GM21367 (cell line): ENCODE measurements at regions not wholly inside any gene's neighbourhood (a gene's known extent, or its start where the extent isn't known, plus 50 kb on each side); places are given as distances from the start of the nearest gene placed in this dataset.

Source experiments
- ATAC-seq: cut with Tn5 transposase; IDR thresholded peaks from one replicate; pipeline ENCODE4 v1.9.1; 2021; ENCODE audit not compliant: unreplicated experiment

DNA sequence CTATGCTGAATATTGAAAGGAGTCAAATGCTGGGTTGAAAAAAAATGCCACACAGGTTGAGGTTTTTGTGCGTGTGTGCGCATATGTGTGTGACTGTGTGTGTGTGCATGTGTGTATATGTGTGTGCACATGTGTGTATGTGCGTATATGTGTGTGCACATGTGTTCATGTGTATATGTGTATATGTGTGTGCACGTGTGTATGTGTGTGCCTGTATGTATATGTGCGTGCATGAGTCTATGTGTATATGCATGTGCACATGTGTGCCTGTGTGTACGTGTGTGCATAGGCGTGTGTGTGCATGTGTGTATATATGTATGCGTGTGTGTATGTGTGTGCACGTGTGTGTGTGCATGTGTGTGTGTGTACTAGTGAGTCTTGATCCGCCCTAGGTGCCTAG lies 655.7 kb downstream of the AACS start:
- no peak for ATAC-seq

DNA sequence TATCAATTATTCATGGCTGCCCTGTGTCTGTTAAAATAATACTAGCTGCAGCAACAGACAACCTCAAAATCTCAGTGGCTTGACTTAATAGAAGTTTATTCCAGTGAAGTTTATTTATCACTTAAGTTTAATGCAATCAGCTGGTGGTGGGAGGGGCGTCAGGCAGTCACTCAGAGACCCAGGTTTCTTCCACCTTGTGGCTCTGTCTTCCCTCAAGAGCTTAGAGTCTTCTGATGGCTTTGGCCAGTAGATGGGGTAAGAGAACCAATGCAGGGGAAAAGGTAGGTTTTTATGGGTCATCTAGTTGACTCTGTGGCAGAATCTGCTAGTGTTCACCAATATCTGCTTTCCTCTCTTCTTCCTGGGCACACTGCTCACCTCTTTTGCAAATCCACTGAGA lies 668.9 kb downstream of the AACS start:
- ATAC-seq, result no peak

DNA sequence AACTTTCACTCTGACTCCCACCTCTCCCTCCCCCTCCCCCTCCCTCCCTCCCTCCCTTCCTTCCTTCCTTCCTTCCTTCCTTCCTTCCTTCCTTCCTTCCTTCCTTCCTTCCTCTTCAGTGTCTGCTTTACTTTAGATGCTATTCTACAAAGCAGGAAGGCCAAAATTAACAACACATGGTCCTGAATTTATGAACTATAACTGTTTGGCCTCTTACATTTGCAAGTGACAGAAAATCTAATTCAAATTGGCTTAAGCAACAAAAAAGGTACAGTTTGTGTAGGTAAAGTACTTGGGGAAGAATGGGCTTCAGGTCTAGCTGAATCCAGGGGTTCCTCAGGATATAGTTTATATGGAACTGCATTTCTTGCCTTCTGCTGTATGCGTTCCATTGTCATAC lies 673.0 kb downstream of the AACS start:
- ATAC-seq, result no peak

DNA sequence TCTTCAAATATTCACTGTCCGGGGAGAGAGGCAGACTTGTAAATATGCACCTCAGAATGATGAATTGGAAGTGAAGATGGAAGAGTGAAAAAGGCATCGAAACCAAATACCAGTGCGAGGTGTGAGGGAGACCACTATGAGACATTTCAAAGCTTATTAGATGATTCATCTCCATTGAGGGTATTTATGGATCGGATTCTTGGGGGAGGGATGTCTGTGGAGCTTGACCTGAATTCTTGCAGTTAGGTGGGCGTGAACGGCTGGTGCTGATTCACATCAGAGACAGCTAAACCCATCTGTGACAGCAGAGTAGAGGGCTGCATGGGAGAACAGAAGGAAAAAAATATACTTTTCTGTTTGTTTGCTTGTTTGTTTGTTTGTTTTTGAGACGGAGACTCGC lies 677.2 kb downstream of the AACS start:
- no peak for ATAC-seq

DNA sequence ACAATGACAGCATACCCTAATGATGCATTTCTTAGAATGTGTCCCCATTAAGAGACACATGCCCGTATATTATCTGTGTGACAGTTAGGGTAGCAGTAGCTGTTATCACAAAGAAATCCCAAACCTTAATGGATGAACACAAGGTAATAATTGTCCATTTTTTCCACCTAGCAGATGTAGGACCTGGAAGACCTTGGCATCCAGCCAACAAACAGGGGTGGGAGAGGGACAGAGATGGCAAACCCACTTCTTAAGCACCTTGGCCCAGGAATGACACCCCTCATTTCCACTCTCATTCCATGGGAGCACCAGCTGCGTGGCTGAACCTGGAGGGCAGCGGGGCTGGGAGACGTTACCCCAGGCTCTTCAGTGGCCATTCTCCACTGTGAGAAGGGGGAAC lies 679.0 kb downstream of the AACS start:
- no peak for ATAC-seq

DNA sequence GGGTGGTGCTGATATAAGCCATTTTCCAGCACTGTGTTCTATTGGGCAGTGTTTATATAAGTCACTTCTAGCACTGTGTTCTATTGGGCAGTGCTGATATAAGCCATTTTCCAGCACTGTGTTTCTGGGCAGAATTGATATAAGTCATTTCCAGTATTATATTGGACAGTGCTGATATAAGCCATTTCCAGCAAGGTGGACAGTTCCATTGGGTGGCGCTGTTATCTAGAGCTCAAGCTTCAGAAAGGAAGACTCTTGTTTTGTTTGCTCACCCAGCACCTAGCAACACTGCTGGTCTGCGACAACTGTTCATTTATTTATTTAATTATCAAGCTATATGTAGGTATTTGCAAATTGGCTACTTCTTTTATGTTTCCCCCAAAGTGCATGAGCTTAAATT lies 690.3 kb downstream of the AACS start:
- no peak for ATAC-seq

DNA sequence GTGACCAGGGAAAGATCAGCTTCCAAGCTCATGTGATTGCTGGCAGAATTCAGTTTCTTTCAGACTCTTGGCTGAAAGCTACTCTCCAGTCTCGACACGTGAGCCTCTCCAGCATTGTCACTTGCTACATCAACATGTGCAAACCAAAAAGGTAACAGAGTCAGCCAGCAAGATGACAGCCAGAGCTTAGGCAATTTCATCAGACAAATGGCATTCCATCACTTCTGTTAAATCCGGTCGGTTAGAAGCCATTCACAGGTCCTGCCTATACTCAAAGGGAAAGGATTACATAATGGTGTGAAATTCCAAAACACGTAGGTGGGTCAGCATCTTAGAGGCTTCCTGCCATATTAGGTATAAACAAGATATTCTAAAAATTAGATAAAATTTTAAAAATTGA lies 700.9 kb downstream of the AACS start:
- no peak for ATAC-seq

DNA sequence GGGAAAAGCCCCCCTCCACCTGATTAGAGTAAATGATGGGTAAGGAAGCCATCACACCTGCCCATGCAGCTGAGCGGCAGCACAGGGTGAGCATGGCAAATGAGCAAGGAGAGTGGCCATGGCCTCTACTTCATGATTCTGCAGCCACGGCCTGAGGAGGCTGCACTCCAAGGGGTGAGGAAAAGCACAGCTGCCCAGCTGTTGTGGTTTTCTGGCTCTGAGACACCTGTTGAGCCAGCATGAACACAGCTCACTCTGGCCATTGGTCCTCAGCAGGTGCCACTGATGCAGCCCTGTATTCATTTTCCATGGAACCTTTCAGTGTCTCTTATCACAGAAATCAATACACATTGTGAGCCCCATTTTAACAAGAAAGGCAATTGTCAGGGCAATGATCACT lies 707.2 kb downstream of the AACS start:
- no peak for ATAC-seq

DNA sequence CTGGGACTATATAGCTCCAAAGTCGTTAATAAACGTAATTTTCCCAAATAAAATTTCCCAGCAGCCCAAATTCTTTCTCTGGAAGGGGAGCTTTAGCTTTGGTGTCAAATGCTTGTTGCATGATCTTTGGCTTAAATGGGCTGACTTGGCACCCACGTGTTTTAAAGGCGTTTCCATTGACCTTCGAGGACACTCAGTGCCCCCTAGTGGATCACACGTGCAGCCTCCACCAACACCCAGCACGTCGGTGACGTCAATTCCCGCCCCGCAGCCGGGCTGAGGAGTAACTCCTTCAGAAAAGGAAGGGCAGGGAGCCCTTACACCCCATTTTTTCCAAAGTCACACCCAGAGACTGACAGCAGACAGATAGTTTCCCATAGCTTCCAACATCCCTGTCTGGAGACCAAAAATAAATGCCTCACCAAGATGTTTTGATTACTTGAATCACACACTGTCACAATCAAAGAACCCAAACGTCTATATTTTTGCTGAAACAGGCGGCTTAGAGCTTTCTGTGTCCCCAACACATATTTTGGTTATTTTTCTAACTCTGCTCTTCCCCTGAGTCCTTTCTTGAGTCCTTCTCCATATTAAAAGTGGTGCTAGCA lies 707.9 kb downstream of the AACS start:
- ATAC-seq, result peak; percentile 81

DNA sequence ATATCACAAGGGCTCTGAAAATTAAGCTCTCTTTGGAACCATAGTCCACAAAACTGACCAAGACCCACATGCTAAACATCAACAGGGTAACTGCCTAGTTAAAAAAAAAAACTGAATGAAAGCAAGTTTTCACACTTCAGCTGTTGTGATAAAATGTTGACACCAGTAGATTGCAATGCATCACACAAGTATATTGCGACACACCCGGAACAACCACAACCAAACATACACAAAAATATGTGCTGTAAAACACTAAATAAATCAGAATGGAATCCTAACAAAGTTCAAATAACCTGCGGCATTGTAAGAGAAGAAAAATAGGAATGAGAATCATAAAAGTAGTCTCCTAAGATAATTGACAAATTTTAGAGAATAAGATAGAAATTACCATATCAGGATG lies 710.3 kb downstream of the AACS start:
- ATAC-seq, result no peak

DNA sequence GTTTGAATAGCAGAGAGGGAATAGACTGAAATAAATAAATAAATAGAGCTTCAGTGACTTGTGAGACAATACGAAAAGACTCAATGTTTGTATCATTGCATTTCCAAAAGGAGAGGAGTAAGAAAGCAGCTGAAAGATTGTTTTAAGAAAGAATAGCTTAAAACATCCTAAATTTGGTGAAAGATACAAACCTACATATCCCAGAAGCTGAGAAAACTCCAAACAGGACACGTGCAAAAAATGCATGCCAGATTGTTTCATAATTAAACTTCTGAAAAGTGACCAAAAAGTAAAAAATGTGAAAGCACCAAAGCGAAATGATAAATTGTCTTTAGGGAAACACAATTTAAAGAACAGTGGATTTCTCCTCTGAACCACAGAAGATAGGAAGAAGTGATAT lies 711.0 kb downstream of the AACS start:
- no peak for ATAC-seq

DNA sequence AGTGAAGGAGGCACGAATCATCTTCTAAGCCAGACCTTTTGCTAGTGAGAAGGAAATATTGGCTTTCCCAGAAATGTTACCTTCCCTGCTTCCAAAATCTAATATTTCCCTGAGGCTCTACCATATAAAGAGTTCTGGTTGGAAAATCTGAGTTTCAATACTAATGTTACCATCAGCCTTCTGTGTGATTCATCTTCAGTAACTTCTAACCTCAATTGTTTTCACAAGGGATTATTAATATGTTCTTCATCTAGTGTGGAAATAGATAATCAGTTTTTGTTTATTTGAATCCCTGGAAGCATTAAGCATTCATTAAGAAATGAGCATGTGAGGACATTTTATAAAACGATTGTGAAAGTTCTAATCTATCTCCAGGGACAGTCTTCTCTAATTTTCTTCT lies 720.9 kb downstream of the AACS start:
- ATAC-seq, result no peak

DNA sequence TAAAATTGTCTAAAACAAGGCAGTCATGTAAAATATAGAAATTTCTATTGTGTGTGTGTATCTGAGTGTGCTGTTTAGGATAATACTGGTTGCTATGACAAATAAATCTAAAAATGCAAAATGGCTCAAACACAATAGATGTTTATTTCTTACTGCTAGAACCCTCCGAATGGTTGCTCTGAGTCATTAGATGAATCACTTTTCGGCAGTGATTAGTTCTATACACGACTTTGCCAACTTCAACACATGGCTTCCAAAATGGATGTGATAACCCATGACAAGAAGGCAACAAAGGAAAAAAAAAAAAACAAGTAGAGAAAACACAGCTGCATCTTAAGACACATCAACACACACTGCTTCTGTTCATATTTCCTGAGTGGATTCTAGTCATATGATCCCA lies 729.2 kb downstream of the AACS start:
- ATAC-seq, result no peak

DNA sequence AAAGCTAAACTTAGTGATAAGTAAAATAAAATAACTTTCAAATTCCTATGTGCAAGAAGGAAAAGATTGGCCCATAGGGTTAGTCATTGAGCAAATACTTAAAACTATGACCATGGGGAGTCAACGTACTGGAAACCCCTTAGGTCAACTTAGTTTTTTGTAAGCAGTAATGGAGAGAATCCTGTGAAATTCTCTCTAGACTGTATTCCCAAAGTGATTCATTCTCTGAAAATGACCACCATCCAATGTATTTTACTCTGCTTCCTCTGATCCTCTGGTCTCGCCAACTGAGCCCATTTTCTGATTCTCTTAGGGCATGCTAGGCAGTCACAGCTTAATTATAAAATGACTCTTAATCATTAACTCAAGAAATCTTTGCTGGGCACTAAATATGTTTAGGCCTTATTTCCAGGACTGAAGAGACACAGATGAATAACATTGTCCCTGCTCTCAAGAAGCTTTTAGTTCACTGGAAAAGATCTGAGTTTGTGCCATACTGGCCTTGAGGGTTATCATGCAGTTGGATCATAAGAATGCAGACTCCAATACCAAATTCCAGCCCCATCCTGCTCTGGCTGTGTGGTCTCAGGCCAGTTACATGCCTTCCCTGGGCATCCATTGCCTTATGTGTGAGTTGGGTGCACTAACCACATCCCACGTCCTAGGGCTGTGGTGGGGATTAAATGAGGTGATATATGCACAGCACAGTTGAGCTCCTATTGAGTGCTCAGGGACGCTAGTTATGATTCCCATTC lies 732.4 kb downstream of the AACS start:
- ATAC-seq, result no peak

DNA sequence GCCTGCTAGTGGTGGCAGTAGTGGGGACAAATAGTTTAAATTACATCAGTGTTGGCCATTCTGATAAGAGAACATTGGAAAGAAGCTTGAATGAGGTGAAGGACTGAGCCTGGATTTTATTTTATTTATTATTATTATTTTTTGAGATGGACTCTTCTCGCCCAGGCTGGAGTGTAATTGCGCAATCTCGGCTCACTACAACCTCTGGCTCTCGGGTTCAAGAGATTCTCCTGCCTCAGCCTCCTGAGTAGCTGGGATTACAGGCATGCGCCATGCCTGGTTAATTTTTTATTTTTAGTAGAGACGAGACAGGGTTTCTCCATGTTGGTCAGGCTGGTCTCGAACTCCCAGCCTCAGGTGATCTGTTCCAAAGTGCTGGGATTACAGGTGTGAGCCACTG lies 739.4 kb downstream of the AACS start:
- no peak for ATAC-seq

DNA sequence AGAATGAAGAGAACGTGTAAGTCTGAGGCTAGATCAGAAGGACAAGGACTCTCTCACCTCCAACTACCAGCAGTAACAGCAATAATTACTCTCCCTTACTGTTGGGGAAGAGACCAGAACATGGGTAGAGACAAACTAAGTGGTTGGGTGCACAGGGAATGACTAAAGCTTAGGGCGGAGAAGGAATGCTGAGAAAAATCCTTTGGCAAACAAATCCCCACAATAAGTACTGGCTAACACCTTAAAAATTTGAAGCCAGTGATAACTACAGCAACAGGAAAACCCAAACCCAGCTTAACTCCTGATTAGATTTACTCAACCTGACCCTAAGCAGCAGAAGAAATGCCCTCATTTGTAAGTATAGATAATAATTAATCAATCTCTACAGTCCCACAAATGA lies 759.0 kb downstream of the AACS start:
- ATAC-seq, result no peak

DNA sequence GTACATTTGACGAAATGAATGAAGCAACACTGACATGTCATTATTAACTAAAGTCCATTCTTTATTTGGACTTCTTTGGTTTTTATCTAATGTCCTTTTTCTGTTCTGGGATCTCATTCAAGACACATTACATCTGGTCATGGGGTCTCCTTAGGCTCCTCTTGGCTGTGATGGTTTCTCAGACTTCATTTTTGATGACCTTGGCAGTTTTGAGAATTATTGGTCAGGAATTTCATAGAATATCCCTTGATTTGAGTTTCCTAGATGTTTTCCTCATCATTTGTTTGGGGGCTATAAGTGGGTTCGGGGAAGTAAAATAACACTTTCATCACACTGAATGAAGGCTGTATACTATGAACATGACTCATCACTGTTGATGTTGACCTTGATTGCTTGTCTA lies 770.6 kb downstream of the AACS start:
- ATAC-seq, result no peak

DNA sequence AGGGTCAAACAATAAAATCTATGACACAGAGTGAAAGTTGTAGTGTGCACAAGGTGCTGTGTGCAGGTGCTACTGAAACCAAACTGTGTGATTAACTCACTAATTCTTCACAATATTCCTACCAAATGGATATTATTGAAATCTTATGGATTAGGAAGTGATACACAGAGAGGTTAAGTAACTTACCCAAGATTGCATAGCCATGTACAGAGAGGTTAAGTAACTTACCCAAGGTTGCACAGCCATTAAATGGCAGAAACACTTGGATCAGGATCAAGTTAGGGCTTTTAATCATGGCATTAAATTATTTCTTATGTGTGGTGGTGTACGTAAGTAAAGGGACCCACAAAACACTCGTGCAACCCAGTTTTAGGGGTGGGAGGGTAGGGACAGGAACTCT lies 771.4 kb downstream of the AACS start:
- ATAC-seq, result no peak

DNA sequence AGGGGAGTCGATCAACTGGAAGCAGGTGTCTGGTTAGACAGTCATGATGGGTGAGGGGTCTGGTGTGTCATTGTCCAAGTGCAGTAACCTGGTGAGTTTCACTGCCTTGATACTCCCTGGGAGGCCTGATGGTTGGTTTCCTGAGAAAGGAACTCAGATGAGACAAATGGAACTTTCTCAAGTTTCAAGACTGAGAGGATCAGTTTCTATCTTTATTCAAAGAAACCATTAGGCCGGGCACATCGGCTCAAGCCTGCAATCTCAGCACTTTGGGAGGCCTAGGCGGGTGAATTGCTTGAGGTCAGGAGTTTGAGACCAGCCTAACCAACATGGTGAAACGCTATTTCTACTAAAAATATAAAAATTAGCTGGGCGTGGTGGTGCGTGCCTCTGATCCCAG lies 776.1 kb downstream of the AACS start:
- ATAC-seq, result no peak

DNA sequence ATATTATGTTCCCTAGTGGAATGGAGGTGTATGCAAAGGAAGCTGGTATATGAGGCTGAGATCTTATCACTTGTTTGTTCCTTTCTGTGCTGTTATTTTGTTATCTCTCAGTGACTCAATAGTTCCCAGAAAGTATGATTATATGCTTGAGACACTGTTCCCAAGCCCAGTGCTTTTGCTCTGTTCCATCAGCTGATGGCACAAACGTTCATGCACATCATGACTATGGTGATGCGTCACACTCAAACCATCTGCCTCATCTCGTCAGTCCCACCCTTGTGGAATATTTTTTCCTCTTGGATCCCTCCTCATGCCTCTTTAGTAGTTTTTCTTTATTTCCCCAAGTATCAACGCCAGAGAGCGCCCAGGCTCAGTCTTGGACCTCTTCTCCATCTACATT lies 786.9 kb downstream of the AACS start:
- ATAC-seq, result no peak

DNA sequence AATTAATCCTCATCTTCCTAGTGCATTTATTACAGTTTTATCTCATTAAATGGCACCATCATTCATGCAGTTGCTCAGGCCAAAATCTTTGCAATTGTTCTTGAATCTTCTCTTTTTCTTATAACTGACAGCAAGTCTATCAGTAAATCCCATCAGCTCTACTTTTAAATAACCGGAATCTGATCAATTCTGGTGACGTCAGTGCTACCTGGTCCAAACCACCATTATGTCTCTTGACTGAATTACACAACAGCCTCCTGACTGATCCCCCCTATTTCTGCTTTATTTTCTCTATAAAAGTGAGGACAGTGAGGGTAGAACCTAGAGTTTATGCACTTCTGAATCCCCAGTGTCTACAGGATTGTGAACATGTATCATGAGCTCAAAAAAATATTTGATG lies 787.4 kb downstream of the AACS start:
- ATAC-seq, result no peak

DNA sequence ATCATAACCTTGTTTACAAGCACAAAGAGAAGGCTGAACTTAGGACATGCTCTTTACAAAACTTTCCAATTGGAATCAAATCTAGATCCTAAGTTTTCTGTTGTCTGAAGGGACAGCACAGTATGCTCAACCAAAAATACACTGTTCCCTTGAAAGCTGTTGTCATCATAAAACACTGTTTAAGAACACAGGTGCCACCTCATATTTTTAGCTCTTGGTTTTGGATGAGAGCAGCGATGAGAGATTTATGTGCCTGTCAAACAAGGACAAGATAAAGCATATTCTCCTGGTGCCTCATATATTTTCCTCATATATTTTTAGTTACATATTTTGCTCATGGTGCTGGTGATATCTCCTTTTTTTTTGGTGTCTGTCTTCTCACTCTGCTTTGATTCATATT lies 788.4 kb downstream of the AACS start:
- ATAC-seq, result no peak

DNA sequence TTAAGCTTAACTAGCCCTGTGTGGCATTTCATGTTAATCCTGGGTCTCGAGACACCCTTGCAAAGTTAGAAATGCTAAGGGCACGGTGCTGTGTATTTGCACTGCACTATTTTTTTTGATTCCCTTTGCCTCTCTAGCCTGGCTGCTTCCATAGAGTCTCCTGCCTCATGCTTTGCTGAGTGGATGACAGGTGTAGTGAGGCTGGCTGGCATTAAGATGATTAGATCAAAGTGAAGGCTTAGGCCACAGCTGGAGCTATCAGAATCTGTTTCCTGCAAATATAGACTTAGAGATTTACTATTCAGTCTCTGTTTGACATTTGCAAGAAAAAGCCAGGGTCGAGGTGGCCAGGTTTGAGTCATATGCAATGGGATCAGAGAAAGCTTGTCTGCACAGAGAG lies 791.1 kb downstream of the AACS start:
- ATAC-seq, result no peak
